ENCODE measurements at regions not wholly inside any gene's neighbourhood (a gene's known extent, or its start where the extent isn't known, plus 50 kb on each side); places are given as distances from the start of the nearest gene placed in this dataset.

GRCh38 chr14:58844544-58844943 is 206.8 kb downstream of the DACT1 start:
- no peaks in the 10 kb centered on the region for H4K20me1 ChIP-seq (ENCODE audit: insufficient read depth, low read length)
- no peaks in the 10 kb centered on the region for H3K27me3 ChIP-seq (ENCODE audit: insufficient read depth, low read length)
- no peak overlapping the region for H2AFZ ChIP-seq (ENCODE audit: low read length)
- no peak overlapping the region for H3K27ac ChIP-seq (ENCODE audit: low read depth, low read length, poor library complexity, severe bottlenecking)
- no peak for TF ChIP-seq CTCF (IDR thresholded peaks at IDR 0.05; ENCODE audit: low read length)
- no peak for TF ChIP-seq EZH2 (IDR thresholded peaks at IDR 0.05; ENCODE audit: borderline replicate concordance, low read length)
- H3K36me3 ChIP-seq (ENCODE audit: insufficient read depth, low read length): no peaks in the 10 kb centered on the region
- no peaks in the 10 kb centered on the region for H3F3A ChIP-seq (ENCODE audit: insufficient read depth, low read length)
- no peaks in the 10 kb centered on the region for H3K9me2 ChIP-seq (ENCODE audit: low read depth, low read length)
- no peak overlapping the region for H3K4me2 ChIP-seq (ENCODE audit: low read length)
- H3K79me2 ChIP-seq (ENCODE audit: insufficient read depth, low read length): no peaks in the 10 kb centered on the region
- H3K9me3 ChIP-seq (ENCODE audit: low read length): no peaks in the 10 kb centered on the region
- no peaks in the 10 kb centered on the region for H3K4me1 ChIP-seq (ENCODE audit: insufficient read depth, low read length, severe bottlenecking)
- H3K4me3 ChIP-seq (ENCODE audit: low read depth, low read length, poor library complexity, severe bottlenecking): no peak overlapping the region
- no peak overlapping the region for H3K9ac ChIP-seq (ENCODE audit: low read length)

GRCh38 chr14:58846682-58847465 is 209.1 kb downstream of the DACT1 start:
- Histone ChIP-seq H3K79me2 (ENCODE audit: insufficient read depth, low read length) (no peaks in the 10 kb centered on the region), H3F3A (ENCODE audit: insufficient read depth, low read length) (no peaks in the 10 kb centered on the region), H2AFZ (ENCODE audit: low read length) (no peak overlapping the region), H3K27me3 (ENCODE audit: insufficient read depth, low read length) (no peaks in the 10 kb centered on the region), H3K36me3 (ENCODE audit: insufficient read depth, low read length) (no peaks in the 10 kb centered on the region), H3K9ac (ENCODE audit: low read length) (no peak overlapping the region), H3K9me3 (ENCODE audit: low read length) (no peaks in the 10 kb centered on the region), H3K4me2 (ENCODE audit: low read length) (no peak overlapping the region), H4K20me1 (ENCODE audit: insufficient read depth, low read length) (no peaks in the 10 kb centered on the region), H3K4me3 (ENCODE audit: low read depth, low read length, poor library complexity, severe bottlenecking) (no peak overlapping the region), H3K9me2 (ENCODE audit: low read depth, low read length) (no peaks in the 10 kb centered on the region), H3K27ac (ENCODE audit: low read depth, low read length, poor library complexity, severe bottlenecking) (no peak overlapping the region), H3K4me1 (ENCODE audit: insufficient read depth, low read length, severe bottlenecking) (no peaks in the 10 kb centered on the region)
- no peak for TF ChIP-seq CTCF (IDR thresholded peaks at IDR 0.05; ENCODE audit: low read length)
- TF ChIP-seq EZH2 (IDR thresholded peaks at IDR 0.05; ENCODE audit: borderline replicate concordance, low read length): no peak

DNA sequence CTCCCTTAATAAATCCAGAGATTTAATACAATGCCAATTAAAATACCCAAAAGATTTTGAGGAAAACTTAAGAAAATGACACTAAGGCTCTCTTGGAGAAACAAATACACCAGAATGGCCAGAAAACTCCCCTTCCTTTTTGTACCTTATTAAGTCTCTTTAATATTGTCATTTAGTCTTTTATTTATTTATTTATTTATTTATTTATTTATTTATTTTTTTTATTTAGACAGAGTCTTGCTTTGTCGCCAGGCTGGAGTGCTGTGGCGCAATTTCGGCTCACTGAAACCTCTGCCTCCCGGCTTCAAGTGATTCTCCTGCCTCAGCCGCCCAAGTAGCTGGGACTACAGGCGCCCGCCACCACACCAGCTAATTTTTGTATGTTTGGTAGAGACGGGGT is 210.6 kb downstream of the DACT1 start:
- Histone ChIP-seq H3K9me2 (ENCODE audit: low read depth, low read length) (no peaks in the 10 kb centered on the region), H3K4me3 (ENCODE audit: low read depth, low read length, poor library complexity, severe bottlenecking) (no peak overlapping the region), H3K27ac (ENCODE audit: low read depth, low read length, poor library complexity, severe bottlenecking) (no peak overlapping the region), H3F3A (ENCODE audit: insufficient read depth, low read length) (no peaks in the 10 kb centered on the region), H3K4me1 (ENCODE audit: insufficient read depth, low read length, severe bottlenecking) (no peaks in the 10 kb centered on the region), H3K4me2 (ENCODE audit: low read length) (no peak overlapping the region), H3K9ac (ENCODE audit: low read length) (no peak overlapping the region), H3K27me3 (ENCODE audit: insufficient read depth, low read length) (no peaks in the 10 kb centered on the region), H4K20me1 (ENCODE audit: insufficient read depth, low read length) (no peaks in the 10 kb centered on the region), H2AFZ (ENCODE audit: low read length) (no peak overlapping the region), H3K36me3 (ENCODE audit: insufficient read depth, low read length) (no peaks in the 10 kb centered on the region), H3K9me3 (ENCODE audit: low read length) (no peaks in the 10 kb centered on the region), H3K79me2 (ENCODE audit: insufficient read depth, low read length) (no peaks in the 10 kb centered on the region)
- TF ChIP-seq CTCF (IDR thresholded peaks at IDR 0.05; ENCODE audit: low read length) (no peak), EZH2 (IDR thresholded peaks at IDR 0.05; ENCODE audit: borderline replicate concordance, low read length) (no peak)

All from OCI-LY1 (cell line).